ENCODE measurements at regions not wholly inside any gene's neighbourhood (a gene's known extent, or its start where the extent isn't known, plus 50 kb on each side); places are given as distances from the start of the nearest gene placed in this dataset.

DNA sequence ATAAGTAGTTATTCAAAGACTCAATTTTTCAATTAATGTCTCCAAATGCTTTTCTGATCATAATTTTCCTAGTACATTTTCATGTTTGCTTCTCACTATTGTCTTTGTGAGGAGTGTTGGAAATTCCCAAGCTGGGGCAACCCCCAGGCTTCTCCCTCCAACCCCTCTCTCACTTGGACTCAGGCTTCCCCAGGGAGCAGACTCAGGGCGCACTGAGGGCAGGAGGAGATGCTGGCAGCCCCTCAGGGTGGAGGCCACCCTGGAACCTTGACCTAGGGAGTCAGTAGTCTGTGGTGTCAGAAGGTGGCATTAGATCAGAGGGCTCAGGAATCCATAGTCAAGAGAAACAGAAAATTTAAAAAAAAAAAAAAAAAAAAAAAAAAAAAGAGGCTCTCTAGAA is 86.5 kb upstream of the IRS2 start:
- TF ChIP-seq, protein P1, sequence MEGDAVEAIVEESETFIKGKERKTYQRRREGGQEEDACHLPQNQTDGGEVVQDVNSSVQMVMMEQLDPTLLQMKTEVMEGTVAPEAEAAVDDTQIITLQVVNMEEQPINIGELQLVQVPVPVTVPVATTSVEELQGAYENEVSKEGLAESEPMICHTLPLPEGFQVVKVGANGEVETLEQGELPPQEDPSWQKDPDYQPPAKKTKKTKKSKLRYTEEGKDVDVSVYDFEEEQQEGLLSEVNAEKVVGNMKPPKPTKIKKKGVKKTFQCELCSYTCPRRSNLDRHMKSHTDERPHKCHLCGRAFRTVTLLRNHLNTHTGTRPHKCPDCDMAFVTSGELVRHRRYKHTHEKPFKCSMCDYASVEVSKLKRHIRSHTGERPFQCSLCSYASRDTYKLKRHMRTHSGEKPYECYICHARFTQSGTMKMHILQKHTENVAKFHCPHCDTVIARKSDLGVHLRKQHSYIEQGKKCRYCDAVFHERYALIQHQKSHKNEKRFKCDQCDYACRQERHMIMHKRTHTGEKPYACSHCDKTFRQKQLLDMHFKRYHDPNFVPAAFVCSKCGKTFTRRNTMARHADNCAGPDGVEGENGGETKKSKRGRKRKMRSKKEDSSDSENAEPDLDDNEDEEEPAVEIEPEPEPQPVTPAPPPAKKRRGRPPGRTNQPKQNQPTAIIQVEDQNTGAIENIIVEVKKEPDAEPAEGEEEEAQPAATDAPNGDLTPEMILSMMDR (IDR thresholded peaks at IDR 0.05): no peak
- TF ChIP-seq POLR2A (IDR thresholded peaks at IDR 0.05): no peak

Measured in thyroid gland (tissue), 4 donors.